Neuron (in vitro differentiated cells): ENCODE measurements at regions not wholly inside any gene's neighbourhood (a gene's known extent, or its start where the extent isn't known, plus 50 kb on each side); places are given as distances from the start of the nearest gene placed in this dataset.

Experiments
- H2AFZ ChIP-seq: one replicate; pipeline ENCODE4 v1.6.1; 2013; ENCODE audit warnings: low read depth, mild to moderate bottlenecking, inconsistent platforms, low read length, moderate library complexity
- H3K27me3 ChIP-seq: one replicate; pipeline ENCODE4 v1.6.1; 2013; ENCODE audit warnings: low read length; ENCODE audit not compliant: insufficient read depth
- H3K36me3 ChIP-seq: one replicate; pipeline ENCODE4 v1.6.1; 2013; ENCODE audit warnings: low read length; ENCODE audit not compliant: insufficient read depth
- H3K4me1 ChIP-seq: one replicate; pipeline ENCODE4 v1.6.1; 2013; ENCODE audit warnings: low read length; ENCODE audit not compliant: insufficient read depth
- H3K4me3 ChIP-seq: 2 replicates; pipeline ENCODE4 v1.5.1; 2013; ENCODE audit warnings: mild to moderate bottlenecking, low read length, moderate library complexity
- H3K9me3 ChIP-seq: one replicate; pipeline ENCODE4 v1.6.1; 2013; ENCODE audit warnings: low read length

GRCh38 chr5:2614571-2614970 is 136.9 kb downstream of the IRX2 start:
- H2AFZ ChIP-seq = no peak overlapping the region
- H3K36me3 ChIP-seq = no peaks in the 10 kb centered on the region
- no peaks in the 10 kb centered on the region for H3K9me3 ChIP-seq
- peaks cover 5% of the 10 kb centered on the region for H3K4me1 ChIP-seq
- H3K27me3 ChIP-seq = no peaks in the 10 kb centered on the region
- H3K4me3 ChIP-seq = no peak overlapping the region

- H3K36me3 ChIP-seq = no peaks in the 10 kb centered on the region
- H2AFZ ChIP-seq = no peak overlapping the region
- no peaks in the 10 kb centered on the region for H3K9me3 ChIP-seq
- H3K4me1 ChIP-seq = peaks cover 23% of the 10 kb centered on the region
- no peak overlapping the region for H3K4me3 ChIP-seq
- H3K27me3 ChIP-seq = no peaks in the 10 kb centered on the region
Observed at GRCh38 chr5:2611659-2612058, 139.8 kb downstream of the IRX2 start.

DNA sequence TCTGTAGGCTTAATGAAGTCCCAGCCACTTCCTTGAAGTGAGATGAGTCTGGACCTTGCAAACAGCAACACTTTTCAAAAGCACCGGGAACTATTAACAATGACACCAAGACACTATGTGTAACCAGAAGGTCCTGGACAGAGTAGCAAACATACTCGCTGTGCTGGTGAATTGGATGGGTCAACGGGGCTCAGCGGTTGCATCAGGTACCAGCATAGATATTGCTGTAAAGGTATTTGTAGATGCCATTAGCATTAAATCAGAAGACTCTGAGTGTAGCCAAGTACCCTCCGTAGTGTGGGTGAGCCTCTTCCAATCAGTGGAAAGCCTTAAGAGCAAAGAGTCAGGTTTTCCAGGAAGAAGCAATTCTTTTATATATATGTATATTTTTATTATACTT is 140.5 kb downstream of the IRX2 start:
- H3K27me3 ChIP-seq = no peaks in the 10 kb centered on the region
- no peaks in the 10 kb centered on the region for H3K36me3 ChIP-seq
- peaks cover 23% of the 10 kb centered on the region for H3K4me1 ChIP-seq
- H3K4me3 ChIP-seq = no peak overlapping the region
- H2AFZ ChIP-seq = no peak overlapping the region
- H3K9me3 ChIP-seq = no peaks in the 10 kb centered on the region

DNA sequence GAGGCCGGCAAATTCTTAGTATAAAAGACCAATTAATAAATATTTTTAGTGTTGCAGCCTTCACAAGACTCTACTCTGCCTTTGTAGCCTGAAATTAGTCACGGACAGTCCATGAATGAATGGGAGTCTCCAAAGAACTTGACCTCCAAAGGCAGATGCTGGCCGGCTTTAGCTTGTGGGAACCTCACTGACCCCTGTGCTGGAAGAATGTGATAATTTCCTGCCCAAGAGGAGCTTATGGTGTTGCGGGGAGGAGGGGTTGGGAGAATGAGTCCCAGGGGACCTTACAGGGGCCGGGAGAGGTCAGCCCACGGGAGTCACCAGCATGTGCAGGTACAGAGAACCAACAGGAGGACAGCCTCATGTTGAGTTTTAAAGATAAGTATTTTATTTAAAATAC is 143.1 kb downstream of the IRX2 start:
- Histone ChIP-seq H3K4me3 (no peak overlapping the region), H3K9me3 (no peaks in the 10 kb centered on the region), H3K36me3 (no peaks in the 10 kb centered on the region), H3K4me1 (peaks cover 23% of the 10 kb centered on the region), H2AFZ (no peak overlapping the region), H3K27me3 (no peaks in the 10 kb centered on the region)

DNA sequence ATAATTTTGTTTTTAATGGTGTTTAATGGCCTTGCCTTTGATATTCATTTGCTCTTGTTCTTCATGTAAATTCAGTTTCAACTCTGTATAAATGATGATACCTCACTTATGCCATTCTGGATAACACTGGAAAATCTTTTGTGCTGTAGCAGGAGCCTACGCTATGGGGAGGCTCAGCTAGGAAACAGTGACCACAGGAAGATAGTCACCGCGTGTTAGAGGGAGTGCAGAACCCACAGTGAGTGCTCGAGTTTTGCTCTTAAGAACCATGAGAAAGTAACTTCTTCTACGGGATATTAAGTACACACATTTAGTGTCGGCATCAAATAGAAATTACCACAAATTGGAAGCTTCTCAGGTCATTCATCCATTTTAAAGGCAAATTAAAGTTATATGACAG is 143.9 kb downstream of the IRX2 start:
- Histone ChIP-seq H3K4me3 (no peak overlapping the region), H3K36me3 (no peaks in the 10 kb centered on the region), H3K4me1 (peaks cover 24% of the 10 kb centered on the region), H2AFZ (no peak overlapping the region), H3K27me3 (no peaks in the 10 kb centered on the region), H3K9me3 (no peaks in the 10 kb centered on the region)

- H3K36me3 ChIP-seq = no peaks in the 10 kb centered on the region
Observed at GRCh38 chr5:2603272-2603575, 148.3 kb downstream of the IRX2 start.

DNA sequence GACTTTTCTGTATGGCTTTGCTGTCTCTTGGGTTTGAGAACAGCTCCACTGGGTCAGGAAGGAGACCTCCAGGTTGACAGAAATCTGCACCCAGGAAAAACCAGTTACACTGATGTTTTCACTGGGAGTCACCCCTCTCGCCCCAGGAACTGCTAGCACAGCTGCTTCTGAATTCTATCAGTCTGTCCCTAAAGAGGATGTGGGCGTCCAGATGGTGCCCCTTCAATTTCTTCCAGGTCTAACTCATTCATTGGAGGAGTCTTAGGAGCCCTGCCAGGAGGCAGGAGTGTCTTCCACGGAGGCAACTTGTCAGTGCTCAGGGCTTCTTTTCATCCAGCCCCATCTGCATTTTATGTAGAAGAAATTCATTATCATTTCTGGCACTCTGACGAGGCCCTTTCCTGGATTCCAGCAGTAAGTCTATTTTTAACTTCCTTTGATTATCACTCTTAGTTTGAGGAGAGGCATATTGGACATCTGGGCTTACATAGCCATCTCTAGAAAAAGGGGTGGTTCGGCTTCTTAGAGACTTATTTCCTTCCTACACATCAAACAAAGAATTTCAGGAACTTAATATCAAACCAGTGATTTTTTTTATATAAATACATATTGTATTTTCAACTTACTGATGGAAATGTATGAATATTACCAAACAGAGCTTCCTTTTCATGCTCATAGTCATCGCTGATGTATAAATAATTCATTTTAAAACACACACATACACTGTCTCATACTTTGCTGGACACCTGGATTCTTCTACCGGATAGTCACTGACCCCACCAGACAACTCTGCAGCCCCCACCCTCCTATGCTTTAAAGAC is 148.8 kb downstream of the IRX2 start:
- Histone ChIP-seq H2AFZ (no peak overlapping the region), H3K4me1 (peaks cover 13% of the 10 kb centered on the region), H3K36me3 (no peaks in the 10 kb centered on the region), H3K9me3 (no peaks in the 10 kb centered on the region), H3K4me3 (no peak overlapping the region), H3K27me3 (no peaks in the 10 kb centered on the region)

More at GRCh38 chr5:2603272-2603575, 148.3 kb downstream of the IRX2 start:
- peaks cover 18% of the 10 kb centered on the region for H3K4me1 ChIP-seq
- H2AFZ ChIP-seq = no peak overlapping the region
- no peaks in the 10 kb centered on the region for H3K27me3 ChIP-seq
- H3K9me3 ChIP-seq = no peaks in the 10 kb centered on the region
- H3K4me3 ChIP-seq = no peak overlapping the region

DNA sequence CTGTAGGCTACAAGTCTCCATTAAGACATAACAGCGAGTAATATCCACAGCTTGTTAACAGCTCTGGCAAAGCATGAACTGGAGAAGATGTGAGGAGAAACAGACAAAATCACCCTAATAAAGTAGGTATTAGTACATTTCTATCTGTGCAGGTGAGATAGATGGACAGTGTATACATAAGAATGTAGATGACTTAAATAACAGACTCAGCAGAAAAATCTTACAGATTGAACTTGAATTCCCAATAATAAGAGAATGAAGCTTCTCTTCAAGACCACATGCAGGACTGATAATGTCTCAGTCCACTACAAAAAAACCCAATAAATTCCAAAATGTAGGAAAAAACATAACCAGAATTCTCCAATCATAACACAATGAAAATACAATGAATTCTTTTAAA is 153.0 kb downstream of the IRX2 start:
- Histone ChIP-seq H3K9me3 (no peaks in the 10 kb centered on the region), H3K36me3 (no peaks in the 10 kb centered on the region), H3K4me3 (no peak overlapping the region), H2AFZ (no peak overlapping the region), H3K4me1 (peaks cover 4% of the 10 kb centered on the region), H3K27me3 (no peaks in the 10 kb centered on the region)

- no peak overlapping the region for H3K4me3 ChIP-seq
- no peaks in the 10 kb centered on the region for H3K9me3 ChIP-seq
- no peaks in the 10 kb centered on the region for H3K4me1 ChIP-seq
- H3K36me3 ChIP-seq = no peaks in the 10 kb centered on the region
- no peak overlapping the region for H2AFZ ChIP-seq
- no peaks in the 10 kb centered on the region for H3K27me3 ChIP-seq
Observed at GRCh38 chr5:2594701-2595100, 156.8 kb downstream of the IRX2 start.

DNA sequence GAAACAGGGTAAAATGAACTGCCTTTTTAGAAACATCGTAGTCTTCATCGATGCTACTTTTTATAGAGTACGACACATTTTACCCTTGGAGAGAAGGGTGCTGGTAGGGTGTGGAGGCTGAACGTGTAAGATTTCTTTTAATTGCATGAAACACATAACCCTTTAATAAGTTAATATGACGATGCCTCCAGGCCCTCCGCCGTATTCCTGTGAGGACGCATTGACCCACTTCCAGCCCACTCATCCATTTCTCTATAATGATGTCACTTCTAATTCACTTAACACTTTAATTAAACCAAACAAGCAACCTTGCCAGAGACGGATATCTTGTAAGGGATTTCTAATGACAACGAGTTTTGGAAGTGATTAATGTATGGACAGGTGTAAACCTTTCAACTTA is 158.7 kb downstream of the IRX2 start:
- no peaks in the 10 kb centered on the region for H3K36me3 ChIP-seq
- no peaks in the 10 kb centered on the region for H3K9me3 ChIP-seq
- H3K4me1 ChIP-seq = peaks cover 6% of the 10 kb centered on the region
- H3K27me3 ChIP-seq = no peaks in the 10 kb centered on the region
- H2AFZ ChIP-seq = no peak overlapping the region
- no peak overlapping the region for H3K4me3 ChIP-seq

DNA sequence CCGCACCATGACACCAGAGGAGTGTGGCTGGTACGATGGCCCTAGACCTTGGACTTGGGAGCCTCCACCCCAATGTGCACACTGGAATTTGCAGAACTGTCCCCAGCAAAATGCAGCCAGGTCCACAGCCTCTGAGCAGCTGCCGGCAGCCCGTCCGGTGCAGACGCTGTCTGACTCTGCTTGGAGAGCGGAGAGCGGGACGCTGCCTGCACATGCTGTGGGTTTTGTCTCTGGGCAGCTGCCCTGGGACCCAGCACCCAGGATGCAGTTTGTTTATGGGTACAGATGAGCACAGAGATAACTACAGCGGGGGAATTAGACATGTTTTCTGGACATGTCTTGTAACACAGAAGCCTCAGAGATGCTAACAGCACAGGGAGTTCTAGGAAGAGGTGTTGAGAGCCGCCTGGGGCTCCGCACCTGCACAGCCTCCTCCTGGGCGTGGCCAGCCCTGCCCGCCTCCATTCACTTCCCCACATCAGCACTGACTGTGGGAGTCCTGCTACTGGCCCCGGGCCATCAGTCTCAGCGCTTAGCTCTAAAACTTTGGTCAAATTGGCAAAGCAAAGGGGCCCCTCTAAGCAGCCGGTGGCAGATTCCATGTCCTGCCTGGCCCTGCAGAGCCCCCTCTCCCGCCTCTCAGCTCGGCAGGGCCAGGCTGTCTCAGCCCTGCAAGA is 159.6 kb downstream of the IRX2 start:
- Histone ChIP-seq H3K4me1 (peaks cover 6% of the 10 kb centered on the region), H3K9me3 (no peaks in the 10 kb centered on the region), H3K27me3 (no peaks in the 10 kb centered on the region), H3K4me3 (no peak overlapping the region), H2AFZ (no peak overlapping the region), H3K36me3 (no peaks in the 10 kb centered on the region)

GRCh38 chr5:2588850-2589501 is 162.5 kb downstream of the IRX2 start:
- no peak overlapping the region for H3K4me3 ChIP-seq
- no peaks in the 10 kb centered on the region for H3K27me3 ChIP-seq
- peaks cover 6% of the 10 kb centered on the region for H3K4me1 ChIP-seq
- no peaks in the 10 kb centered on the region for H3K9me3 ChIP-seq
- H3K36me3 ChIP-seq = no peaks in the 10 kb centered on the region
- no peak overlapping the region for H2AFZ ChIP-seq

- Histone ChIP-seq H3K9me3 (no peaks in the 10 kb centered on the region), H3K27me3 (no peaks in the 10 kb centered on the region), H2AFZ (no peak overlapping the region), H3K36me3 (no peaks in the 10 kb centered on the region), H3K4me3 (no peak overlapping the region), H3K4me1 (peaks cover 6% of the 10 kb centered on the region)
Observed at GRCh38 chr5:2587189-2588031, 164.1 kb downstream of the IRX2 start.
